Neural cell (in vitro differentiated cells): ENCODE measurements at regions not wholly inside any gene's neighbourhood (a gene's known extent, or its start where the extent isn't known, plus 50 kb on each side); places are given as distances from the start of the nearest gene placed in this dataset.

Experiments used
- CTCF ChIP-seq: fragments of 450-650 bp; IDR thresholded peaks from 2 replicates; pipeline ENCODE4 v1.5.1; 2014; ENCODE audit warnings: antibody characterized with exemption, mild to moderate bottlenecking, moderate library complexity; ENCODE audit not compliant: poor library complexity, severe bottlenecking
- EZH2 ChIP-seq: fragments of 200-600, 300-800 bp; shearing (Covaris generic), sonication (generic); IDR thresholded peaks from 2 replicates; pipeline ENCODE4 v1.6.1; 2014; ENCODE audit warnings: antibody characterized with exemption, low read length, borderline replicate concordance, mild to moderate bottlenecking; ENCODE audit not compliant: insufficient read depth, poor library complexity, severe bottlenecking
- POLR2AphosphoS5 ChIP-seq: IDR thresholded peaks from 2 replicates; pipeline ENCODE4 v1.6.1; 2012
- SMC3 ChIP-seq: fragments of 450-650 bp; conservative IDR thresholded peaks from 2 replicates; pipeline ENCODE4 v1.6.1; 2014; ENCODE audit warnings: antibody characterized with exemption, mild to moderate bottlenecking, moderate library complexity; ENCODE audit not compliant: poor library complexity

GRCh38 chr10:42974693-42975002 is 102.2 kb upstream of the RET start:
- TF ChIP-seq CTCF (no peak), EZH2 (no peak), SMC3 (no peak), POLR2AphosphoS5 (no peak)
